Heart right ventricle (tissue), 16 donors: ENCODE measurements at regions not wholly inside any gene's neighbourhood (a gene's known extent, or its start where the extent isn't known, plus 50 kb on each side); places are given as distances from the start of the nearest gene placed in this dataset.

ENCODE experiments used
- ATAC-seq, 8 donors: fragments of 200-7000 bp; cut with Tn5 transposase; one replicate each; pipeline ENCODE4 v1.9.1; 2020; ENCODE audit warnings: mild to moderate bottlenecking in 8 of 8, moderate library complexity in 8 of 8, moderate number of reproducible peaks in 1 of 8
- DNase-seq, 2 donors: peaks; one replicate each; pipeline ENCODE4 v3.0.0-alpha.2; 2020
- H3K27ac ChIP-seq, 10 donors: fragments of 200-600 bp; sonication (generic) in 2 of 10; one replicate each; pipeline versions ENCODE4 v1.5.0 to v1.8.0; 2020 to 2022; ENCODE audit warnings: mild to moderate bottlenecking in 3 of 10
- H3K27me3 ChIP-seq, 7 donors: fragments of 200-600 bp; one replicate each; pipeline ENCODE4 v1.8.0; 2021 to 2022; ENCODE audit warnings: mild to moderate bottlenecking in 2 of 7
- H3K36me3 ChIP-seq, 9 donors: fragments of 200-600 bp; sonication (generic) in 1 of 9; one replicate each; pipeline versions ENCODE4 v1.5.0 to v1.8.0; 2020 to 2022; ENCODE audit warnings: mild to moderate bottlenecking in 2 of 9
- H3K4me1 ChIP-seq, 9 donors: fragments of 200-600 bp; sonication (generic) in 1 of 9; one replicate each; pipeline versions ENCODE4 v1.5.0 to v1.8.0; 2020 to 2022; ENCODE audit warnings: mild to moderate bottlenecking in 4 of 9
- H3K4me3 ChIP-seq, 10 donors: fragments of 200-600 bp; sonication (generic) in 2 of 10; one replicate each; pipeline versions ENCODE4 v1.5.0 to v1.8.0; 2020 to 2022; ENCODE audit warnings: mild to moderate bottlenecking in 7 of 10, moderate library complexity in 2 of 10
- H3K9me3 ChIP-seq, 11 donors: fragments of 200-600 bp in 10 of 11; sonication (generic) in 2 of 11; one replicate each; pipeline versions ENCODE4 v1.5.0 to v1.8.0; 2013 to 2022; ENCODE audit warnings: mild to moderate bottlenecking in 2 of 11, control low read depth in 1 of 11, moderate library complexity in 1 of 11
- WGBS, 2 donors: extraction: QIAGEN DNeasy Blood & Tissue Kit; methylation state at CpG; one replicate each; pipeline ENCODE4 v1.1.7; 2013; ENCODE audit warnings: inconsistent platforms in 1 of 2; 5-methylcytosine and 5-hydroxymethylcytosine counted together
- intact Hi-C, 10 donors: fragments of 100-400 bp; cut with DNase I; formaldehyde crosslinking; loops; one replicate each; pipeline versions ENCODE4 v1.11.1 to v1.14.2; 2022
- TF ChIP-seq, protein P1 (sequence below), 9 donors: fragments of 200-600 bp; sonication (generic) in 2 of 9; IDR thresholded peaks; one replicate each; pipeline versions ENCODE4 v1.5.0 to v1.8.0; 2021 to 2022; ENCODE audit warnings: antibody characterized with exemption in 9 of 9, mild to moderate bottlenecking in 5 of 9, moderate library complexity in 1 of 9
- donor health status: Arrhythmogenic right ventricular cardiomyopathy.
- donor health status: ischemic (EF 13 %, LVEDD 7.1; RV severe dilation, severe dysfunction).
- donor health status: healthy with polysubstance abuse.
- donor health status: DM: no; HTN: yes; CAD: no.
- donor health status: DM: no; HTN: no; CAD: no.
- donor health status: ischemic (EF 25% LVEDD 6.9; RV normal size, moderate dysfunction).
- donor health status: ischemic (EF 25% LVEDD 5.7; RV mildly dilated, moderate dysfunction).
- donor health status: healthy.
- donor health status: DM: yes; HTN: yes; CAD: no.
- donor health status: Ischemic cardiomyopathy.
- donor health status: ischemic (EF 35%, LVEDD 5.7; RV mildly dilated, moderate dysfunction).
- donor health status: nonischemic (EF 11% LVEDD 7.7; RV severe dilation, severe dysfunction).
- donor health status: DM: yes; HTN: yes; CAD: no.
- donor health status: PGD.
- donor health status: ischemic (EF 29% LVEDD 5.4; RV normal size, mild dysfunction).
- donor health status: nonischemic (EF 23%, LVEDD 6.1; RV moderate dilation, normal function).

DNA sequence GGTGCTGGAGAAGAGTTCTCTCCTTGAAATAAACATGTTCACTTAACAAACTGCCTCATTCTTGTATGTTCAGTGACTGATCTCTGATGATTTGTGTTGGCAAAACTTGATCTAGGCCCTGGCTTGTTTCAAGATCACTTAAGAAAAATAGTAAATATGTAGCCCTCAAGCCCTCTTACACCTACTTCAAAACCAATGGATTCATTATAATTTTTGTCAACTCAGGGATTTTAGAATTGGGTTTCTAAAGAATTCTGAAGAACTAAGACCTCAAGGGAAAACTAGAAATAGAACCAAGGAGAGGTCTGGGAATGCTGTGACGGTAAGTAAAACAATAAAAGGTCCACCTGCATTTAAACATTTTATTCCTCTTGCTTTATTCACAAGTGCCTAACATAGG lies 1731.6 kb upstream of the CELF4 start:
- TF ChIP-seq, protein P1, sequence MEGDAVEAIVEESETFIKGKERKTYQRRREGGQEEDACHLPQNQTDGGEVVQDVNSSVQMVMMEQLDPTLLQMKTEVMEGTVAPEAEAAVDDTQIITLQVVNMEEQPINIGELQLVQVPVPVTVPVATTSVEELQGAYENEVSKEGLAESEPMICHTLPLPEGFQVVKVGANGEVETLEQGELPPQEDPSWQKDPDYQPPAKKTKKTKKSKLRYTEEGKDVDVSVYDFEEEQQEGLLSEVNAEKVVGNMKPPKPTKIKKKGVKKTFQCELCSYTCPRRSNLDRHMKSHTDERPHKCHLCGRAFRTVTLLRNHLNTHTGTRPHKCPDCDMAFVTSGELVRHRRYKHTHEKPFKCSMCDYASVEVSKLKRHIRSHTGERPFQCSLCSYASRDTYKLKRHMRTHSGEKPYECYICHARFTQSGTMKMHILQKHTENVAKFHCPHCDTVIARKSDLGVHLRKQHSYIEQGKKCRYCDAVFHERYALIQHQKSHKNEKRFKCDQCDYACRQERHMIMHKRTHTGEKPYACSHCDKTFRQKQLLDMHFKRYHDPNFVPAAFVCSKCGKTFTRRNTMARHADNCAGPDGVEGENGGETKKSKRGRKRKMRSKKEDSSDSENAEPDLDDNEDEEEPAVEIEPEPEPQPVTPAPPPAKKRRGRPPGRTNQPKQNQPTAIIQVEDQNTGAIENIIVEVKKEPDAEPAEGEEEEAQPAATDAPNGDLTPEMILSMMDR (IDR thresholded peaks at IDR 0.05), result no peak
- Histone ChIP-seq H3K9me3 (no peaks in the 10 kb centered on the region), H3K27me3 (no peaks in the 10 kb centered on the region), H3K36me3 (no peaks in the 10 kb centered on the region), H3K4me3 (no peak overlapping the region), H3K4me1 (no peaks in the 10 kb centered on the region), H3K27ac (no peak overlapping the region)
- intact Hi-C loops, result no loop called here
- DNase-seq (no peak), ATAC-seq (no peak)
- 91% methylated on average over 1 of the region's 1 CpG for WGBS, 2 donors

DNA sequence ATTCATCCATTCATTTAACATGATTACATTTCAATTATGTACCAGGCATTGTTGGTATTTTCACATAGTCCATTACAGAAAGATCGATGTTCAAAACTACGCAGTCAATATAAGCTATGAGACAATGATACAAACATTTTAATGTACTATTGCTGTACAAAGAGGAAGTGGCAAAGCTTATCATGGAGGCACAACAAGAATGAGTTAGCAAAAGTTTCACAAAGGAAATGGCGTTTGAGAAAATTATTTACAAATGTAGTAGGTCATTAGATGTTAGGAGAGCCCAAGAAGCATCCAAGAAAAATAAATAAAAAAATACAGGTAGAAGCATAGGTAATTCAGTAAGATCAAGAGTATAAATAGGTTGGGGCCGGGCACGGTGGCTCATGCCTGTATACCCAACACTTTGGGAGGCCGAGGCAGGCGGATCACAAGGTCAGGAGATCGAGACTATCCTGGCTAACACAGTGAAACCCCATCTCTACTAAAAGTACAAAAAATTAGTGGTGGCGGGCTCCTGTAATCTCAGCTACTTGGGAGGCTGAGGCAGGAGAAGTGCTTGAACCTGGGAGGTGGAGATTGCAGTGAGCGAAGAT lies 1730.8 kb upstream of the CELF4 start:
- intact Hi-C loops, result no loop called here
- DNase-seq (no peak), ATAC-seq (no peak)
- Histone ChIP-seq H3K27ac (no peak overlapping the region), H3K4me3 (no peak overlapping the region), H3K4me1 (no peaks in the 10 kb centered on the region), H3K36me3 (no peaks in the 10 kb centered on the region), H3K27me3 (no peaks in the 10 kb centered on the region), H3K9me3 (no peaks in the 10 kb centered on the region)
- 94 to 97% methylated on average over 10 of the region's 10 CpGs for WGBS, 2 donors
- TF ChIP-seq, protein P1 (IDR thresholded peaks at IDR 0.05), result no peak

DNA sequence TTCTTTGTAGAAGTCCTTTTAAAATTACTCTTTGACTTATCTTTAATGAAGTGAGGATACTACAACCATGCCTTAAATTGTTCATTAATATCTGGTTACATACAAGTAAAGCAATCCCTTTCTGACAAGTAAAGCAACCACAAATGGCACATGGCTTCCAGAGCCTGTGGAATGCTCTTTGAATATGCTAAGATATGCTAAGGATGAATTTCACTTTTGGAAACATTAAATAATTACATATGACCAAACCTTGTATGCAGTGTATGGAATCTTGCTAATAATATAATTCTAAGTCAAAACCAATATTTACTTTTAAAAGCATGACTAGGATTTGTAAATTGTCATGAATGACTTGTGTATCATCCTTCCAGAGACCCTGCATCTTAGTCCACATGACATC lies 1711.2 kb upstream of the CELF4 start:
- intact Hi-C loops, result no loop called here
- H3K27me3 ChIP-seq, result no peaks in the 10 kb centered on the region
- H3K9me3 ChIP-seq, result no peaks in the 10 kb centered on the region

DNA sequence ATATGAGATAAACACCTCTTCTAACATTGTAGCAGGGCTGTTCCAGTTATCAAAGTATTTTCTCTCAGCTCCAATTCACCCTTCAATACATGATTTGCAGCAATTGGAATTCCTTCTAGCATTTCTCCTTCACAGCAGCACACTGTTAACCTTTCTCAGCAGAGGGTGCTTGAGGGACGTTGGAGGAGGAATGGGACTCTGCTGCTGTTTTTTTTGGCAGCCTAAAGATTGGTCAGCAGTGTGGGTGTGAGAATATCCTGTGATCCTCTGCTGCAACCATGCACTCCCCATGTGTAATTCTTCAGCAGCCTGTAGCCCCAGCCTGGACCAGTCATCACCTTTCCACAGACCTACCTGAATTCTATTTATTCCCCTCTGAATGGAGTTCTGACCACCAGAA lies 1708.9 kb upstream of the CELF4 start:
- DNase-seq (no peak), ATAC-seq (no peak)
- no peaks in the 10 kb centered on the region for H3K4me1 ChIP-seq
- no peaks in the 10 kb centered on the region for H3K36me3 ChIP-seq
- no peaks in the 10 kb centered on the region for H3K27me3 ChIP-seq
- no peaks in the 10 kb centered on the region for H3K9me3 ChIP-seq
- no peak overlapping the region for H3K27ac ChIP-seq
- intact Hi-C loops, result no loop called here
- H3K4me3 ChIP-seq, result no peak overlapping the region
- TF ChIP-seq, protein P1 (IDR thresholded peaks at IDR 0.05), result no peak
- 13 to 22% methylated on average over 1 of the region's 1 CpG for WGBS, 2 donors

More for the DNA sequence above, 1711.2 kb upstream of the CELF4 start:
- TF ChIP-seq, protein P1 (IDR thresholded peaks at IDR 0.05), result no peak
- DNase-seq (no peak), ATAC-seq (no peak)
- Histone ChIP-seq H3K27ac (no peak overlapping the region), H3K4me3 (no peak overlapping the region), H3K4me1 (no peaks in the 10 kb centered on the region), H3K36me3 (no peaks in the 10 kb centered on the region)
